ENCODE measurements at regions not wholly inside any gene's neighbourhood (a gene's known extent, or its start where the extent isn't known, plus 50 kb on each side); places are given as distances from the start of the nearest gene placed in this dataset.

- TF ChIP-seq RNF2 (IDR thresholded peaks at IDR 0.05; ENCODE audit: borderline replicate concordance, low read depth) (no peak), CEBPB (IDR thresholded peaks at IDR 0.05) (no peak)
Observed at GRCh38 chr11:116656011-116656410, 116.8 kb downstream of the BUD13 start.
